HepG2 (cell line): ENCODE measurements at regions not wholly inside any gene's neighbourhood (a gene's known extent, or its start where the extent isn't known, plus 50 kb on each side); places are given as distances from the start of the nearest gene placed in this dataset.

Experiments used
- ATAC-seq: fragments of 200-7000 bp; cut with Tn5 transposase; 3 replicates; pipeline ENCODE4 v1.9.1; 2020; ENCODE audit warnings: mild to moderate bottlenecking, moderate library complexity
- BruUV-seq: library from RNA; stranded (reverse); fragments of 400-500 nt; replicated peaks from 2 replicates; lab custom pipeline; 2021; lab: Mats Ljungman, UMichigan
- CTCF ChIA-PET: fragments of 300-600 bp; formaldehyde crosslinking; extraction: SDS; loops from one replicate; lab custom pipeline; 2021; ENCODE audit warnings: low total read pairs, inconsistent platforms, low intra/inter-chr PET ratio; lab: Yijun Ruan, JAX
- POLR2A ChIA-PET: fragments of 350-600 bp; sonication (Branson Sonifier 250); formaldehyde crosslinking; loops from one replicate; lab custom pipeline; 2020; ENCODE audit warnings: antibody characterized with exemption, inconsistent platforms; lab: Yijun Ruan, JAX
- DNase-seq: peaks from one replicate; pipeline ENCODE4 v3.0.0-alpha.2; 2015; ENCODE audit warnings: low spot score
- FAIRE-seq: peaks from 3 replicates; lab custom pipeline; 2011; peaks lifted over from hg19 to GRCh38; lab: Jason Lieb, UNC
- H2AFZ ChIP-seq: one replicate; pipeline ENCODE4 v1.6.1; 2011; ENCODE audit warnings: low read length, inconsistent platforms
- H3K27ac ChIP-seq: fragments of 300-600 bp; 3 replicates; pipeline ENCODE4 v1.8.0; 2011; ENCODE audit warnings: mixed run types, mild to moderate bottlenecking, mixed read lengths, low read length, inconsistent platforms; ENCODE audit not compliant: insufficient read depth; ENCODE audit errors: extremely low read length
- H3K27me3 ChIP-seq, 2 experiments: fragments of 200-600 bp in 1 of 2; 2 replicates in 1 of 2; 3 replicates in 1 of 2; pipeline versions ENCODE4 v1.6.0 to v1.8.0; 2011; ENCODE audit warnings: low read length in 2 of 2, mild to moderate bottlenecking in 2 of 2, moderate library complexity in 2 of 2, inconsistent platforms in 1 of 2; ENCODE audit not compliant: insufficient read depth in 2 of 2, control insufficient read depth in 1 of 2
- H3K36me3 ChIP-seq, 2 experiments: fragments of 200-600 bp in 1 of 2; replicated peaks in 1 of 2; 2 replicates in 1 of 2; 3 replicates in 1 of 2; pipeline versions ENCODE4 v1.5.1 to v1.8.0; 2011; ENCODE audit warnings: low read length in 2 of 2, inconsistent platforms in 1 of 2; ENCODE audit not compliant: insufficient read depth in 2 of 2, control insufficient read depth in 1 of 2
- H3K4me1 ChIP-seq: 2 replicates; pipeline ENCODE4 v1.5.1; 2012; ENCODE audit warnings: low read length, inconsistent platforms; ENCODE audit not compliant: insufficient read depth
- H3K4me2 ChIP-seq: 2 replicates; pipeline ENCODE4 v1.6.0; 2011; ENCODE audit warnings: low read depth, low read length, inconsistent platforms
- H3K4me3 ChIP-seq, 3 experiments: fragments of 200-600 bp in 1 of 3; sonication (generic), shearing (Covaris generic) in 1 of 3; replicated peaks in 1 of 3; 2 replicates each; pipeline ENCODE4 v1.5.1; 2011 to 2016; ENCODE audit warnings: low read length in 3 of 3, inconsistent platforms in 2 of 3, low read depth in 2 of 3, mild to moderate bottlenecking in 2 of 3, control low read depth in 1 of 3, mixed read lengths in 1 of 3; ENCODE audit not compliant: insufficient read depth in 1 of 3
- H3K79me2 ChIP-seq: one replicate; pipeline ENCODE4 v1.6.1; 2011; ENCODE audit warnings: low read length, inconsistent platforms; ENCODE audit not compliant: insufficient read depth
- H3K9ac ChIP-seq: 2 replicates; pipeline ENCODE4 v1.6.0; 2011; ENCODE audit warnings: mild to moderate bottlenecking, low read depth, low read length, inconsistent platforms; ENCODE audit not compliant: insufficient read depth
- H3K9me3 ChIP-seq: 2 replicates; pipeline ENCODE4 v1.5.1; 2012; ENCODE audit warnings: mild to moderate bottlenecking, low read length
- H4K20me1 ChIP-seq: 2 replicates; pipeline ENCODE4 v1.6.0; 2011; ENCODE audit warnings: inconsistent platforms, mild to moderate bottlenecking, low read length, moderate library complexity; ENCODE audit not compliant: insufficient read depth
- AGO2 ChIP-seq: fragments of 200-400 bp; formaldehyde crosslinking; optimal IDR thresholded peaks from 2 replicates; pipeline ENCODE3; 2017; ENCODE audit warnings: mild to moderate bottlenecking, low read depth, low read length, moderate library complexity
- CREB1 ChIP-seq, 2 experiments: fragments of 450-650 bp in 1 of 2; IDR thresholded peaks; 2 replicates each; pipeline ENCODE4 v1.6.1; 2016 to 2017; ENCODE audit warnings: control low read depth in 1 of 2, mild to moderate bottlenecking in 1 of 2, missing compliant biosample characterization in 1 of 2, missing genetic modification characterization in 1 of 2
- HMGA1 ChIP-seq: sonication (generic); formaldehyde crosslinking; conservative IDR thresholded peaks from 2 replicates; pipeline ENCODE4 v1.4.0; 2020; ENCODE audit warnings: missing genetic modification reagents
- MTA3 ChIP-seq: sonication (generic); formaldehyde crosslinking; IDR thresholded peaks from 2 replicates; pipeline ENCODE4 v1.4.0; 2020; ENCODE audit warnings: missing genetic modification reagents
- NRL ChIP-seq: sonication (generic); formaldehyde crosslinking; IDR thresholded peaks from 2 replicates; pipeline ENCODE4 v1.5.0; 2020; ENCODE audit warnings: missing genetic modification reagents, mild to moderate bottlenecking, moderate library complexity, borderline replicate concordance
- POLR2A ChIP-seq, 2 experiments: IDR thresholded peaks; 2 replicates each; pipeline ENCODE4 v1.6.1; 2011; ENCODE audit warnings: low read depth in 2 of 2, low read length in 2 of 2, mild to moderate bottlenecking in 1 of 2, moderate library complexity in 1 of 2; ENCODE audit not compliant: insufficient read depth in 1 of 2
- RFX3 ChIP-seq: IDR thresholded peaks from 2 replicates; pipeline ENCODE4 v1.6.1; 2016; ENCODE audit warnings: missing biosample characterization, missing genetic modification reagents
- TRAFD1 ChIP-seq: sonication (generic); formaldehyde crosslinking; IDR thresholded peaks from 2 replicates; pipeline ENCODE4 v1.5.1; 2020; ENCODE audit warnings: missing genetic modification reagents, mild to moderate bottlenecking, borderline replicate concordance
- ZNF205 ChIP-seq: IDR thresholded peaks from 2 replicates; pipeline ENCODE4 v1.6.1; 2018; ENCODE audit warnings: missing biosample characterization, missing genetic modification reagents
- ZNF333 ChIP-seq: sonication (generic); formaldehyde crosslinking; IDR thresholded peaks from 2 replicates; pipeline ENCODE4 v1.4.0; 2020; ENCODE audit warnings: mild to moderate bottlenecking, missing genetic modification reagents, borderline replicate concordance
- ZNF33A ChIP-seq: sonication (generic); formaldehyde crosslinking; IDR thresholded peaks from 2 replicates; pipeline ENCODE4 v1.5.1; 2020; ENCODE audit warnings: missing genetic modification reagents, mild to moderate bottlenecking, moderate library complexity, borderline replicate concordance
- ZNF605 ChIP-seq: sonication (generic); formaldehyde crosslinking; IDR thresholded peaks from 2 replicates; pipeline ENCODE4 v1.8.0; 2022; ENCODE audit warnings: mild to moderate bottlenecking, missing genetic modification reagents
- ZNF616 ChIP-seq: sonication (generic); formaldehyde crosslinking; IDR thresholded peaks from 2 replicates; pipeline ENCODE4 v1.5.0; 2020; ENCODE audit warnings: low read depth, mild to moderate bottlenecking, missing genetic modification reagents
- WGBS: methylation state at CpG from one replicate; pipeline ENCODE4 v1.1.6; 2017; ENCODE audit warnings: low lambda C conversion rate; 5-methylcytosine and 5-hydroxymethylcytosine counted together
- in situ Hi-C: cut with HindIII; loops from 2 replicates; pipeline ENCODE4 v1.10.0; 2017; ENCODE audit warnings: low pct_unique_long_range_greater_than_20kb; ENCODE audit not compliant: extremely low pct_ligation_motif_present
- intact Hi-C: fragments of 100-400 bp; cut with micrococcal nuclease; formaldehyde crosslinking; loops from one replicate; pipeline ENCODE4 v1.10.0; 2022; ENCODE audit not compliant: unreplicated experiment
- TF ChIP-seq, protein P1 (sequence below): conservative IDR thresholded peaks from 2 replicates; pipeline ENCODE4 v1.6.1; 2018; ENCODE audit warnings: missing genetic modification reagents

DNA sequence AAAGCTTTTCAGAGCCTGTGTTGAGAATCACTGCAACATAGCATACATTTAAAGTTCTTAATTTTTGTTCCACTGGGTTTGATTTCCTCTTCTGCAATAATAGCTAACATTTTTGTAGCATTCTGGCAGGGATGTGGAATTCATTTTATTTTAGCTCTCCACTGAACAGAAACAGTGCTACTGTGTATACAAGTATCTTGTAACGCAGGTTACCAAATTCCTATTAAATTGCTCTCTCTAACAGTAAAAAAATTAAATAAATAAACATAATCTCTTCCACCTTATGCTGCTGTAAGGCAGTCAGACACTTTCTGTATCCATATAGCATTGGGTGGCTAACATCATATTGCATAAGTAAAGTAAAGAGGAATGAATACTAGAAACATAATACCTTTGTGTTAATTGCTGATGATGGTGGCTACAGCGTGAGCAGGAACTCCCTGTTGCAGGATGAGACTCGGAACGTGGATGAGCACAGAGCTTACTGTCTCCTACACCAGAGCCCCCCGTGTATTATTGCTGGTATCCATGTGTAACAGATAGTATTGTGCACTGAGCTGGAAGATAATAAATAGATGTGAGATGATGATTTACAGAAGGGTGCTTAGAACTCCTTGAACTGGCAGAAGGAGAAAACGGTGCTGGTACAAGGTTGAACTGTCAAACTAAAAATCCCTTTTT lies 276.9 kb upstream of the SNX7 start (continued):
- TF ChIP-seq TRAFD1 (CRISPR knock-in tag) (no peak), ZNF605 (CRISPR knock-in tag) (no peak), HMGA1 (CRISPR knock-in tag) (no peak)

- TF ChIP-seq RFX3 (CRISPR knock-in tag) (no peak), ZNF33A (CRISPR knock-in tag) (no peak), ZNF616 (CRISPR knock-in tag) (no peak), MTA3 (CRISPR knock-in tag) (no peak), ZNF205 (CRISPR knock-in tag) (no peak), CREB1 (IDR thresholded peaks at IDR 0.05) (no peak), CREB1 (CRISPR knock-in tag; IDR thresholded peaks at IDR 0.05) (no peak), AGO2 (no peak), ZNF333 (CRISPR knock-in tag) (no peak), NRL (no peak), POLR2A (IDR thresholded peaks at IDR 0.05; ENCODE audit: insufficient read depth in 1 of 2, low read depth in 2 of 2, low read length in 2 of 2) (no peak)
- TF ChIP-seq, protein P1, sequence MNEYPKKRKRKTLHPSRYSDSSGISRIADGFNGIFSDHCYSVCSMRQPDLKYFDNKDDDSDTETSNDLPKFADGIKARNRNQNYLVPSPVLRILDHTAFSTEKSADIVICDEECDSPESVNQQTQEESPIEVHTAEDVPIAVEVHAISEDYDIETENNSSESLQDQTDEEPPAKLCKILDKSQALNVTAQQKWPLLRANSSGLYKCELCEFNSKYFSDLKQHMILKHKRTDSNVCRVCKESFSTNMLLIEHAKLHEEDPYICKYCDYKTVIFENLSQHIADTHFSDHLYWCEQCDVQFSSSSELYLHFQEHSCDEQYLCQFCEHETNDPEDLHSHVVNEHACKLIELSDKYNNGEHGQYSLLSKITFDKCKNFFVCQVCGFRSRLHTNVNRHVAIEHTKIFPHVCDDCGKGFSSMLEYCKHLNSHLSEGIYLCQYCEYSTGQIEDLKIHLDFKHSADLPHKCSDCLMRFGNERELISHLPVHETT: no peak
Observed at GRCh38 chr1:98382986-98383740, 278.4 kb upstream of the SNX7 start.

More at GRCh38 chr1:98382986-98383740, 278.4 kb upstream of the SNX7 start:
- H3K4me3 ChIP-seq: no peak overlapping the region
- DNase-seq: no peak
- FAIRE-seq: no peak
- ATAC-seq: no peak
- H3K27me3 ChIP-seq: no peaks in the 10 kb centered on the region
- 23% methylated on average over 5 of the region's 5 CpGs for WGBS
- no peak overlapping the region for H3K9ac ChIP-seq
- no peaks in the 10 kb centered on the region for H3K36me3 ChIP-seq
- ChIA-PET POLR2A (no interaction called here), CTCF (no interaction called here)
- H3K27ac ChIP-seq: no peak overlapping the region
- BruUV-seq: no TSS peak
- intact Hi-C loops (no loop called here), in situ Hi-C loops (no loop called here)
- H3K4me1 ChIP-seq: no peaks in the 10 kb centered on the region
- no peaks in the 10 kb centered on the region for H3K79me2 ChIP-seq
- H4K20me1 ChIP-seq: no peaks in the 10 kb centered on the region
- H3K9me3 ChIP-seq: no peaks in the 10 kb centered on the region
- no peak overlapping the region for H3K4me2 ChIP-seq
- no peak overlapping the region for H2AFZ ChIP-seq
